ENCODE measurements at regions not wholly inside any gene's neighbourhood (a gene's known extent, or its start where the extent isn't known, plus 50 kb on each side); places are given as distances from the start of the nearest gene placed in this dataset.

- TF ChIP-seq ZNF468 (CRISPR knock-in tag; IDR thresholded peaks at IDR 0.05) (no peak), FOXJ3 (CRISPR knock-in tag; IDR thresholded peaks at IDR 0.05; ENCODE audit: borderline replicate concordance) (no peak), CREB3 (CRISPR knock-in tag; IDR thresholded peaks at IDR 0.05) (no peak), ZNF367 (CRISPR knock-in tag; IDR thresholded peaks at IDR 0.05; ENCODE audit: borderline replicate concordance) (no peak), RFX5 (IDR thresholded peaks at IDR 0.05; ENCODE audit: low read depth, low read length) (no peak)
Measured at GRCh38 chr7:97280950-97281349, 163.5 kb downstream of the SDHAF3 start (continued).

GRCh38 chr7:97285348-97285747, 167.8 kb downstream of the SDHAF3 start:
- 2% methylated on average over 2 of the region's 2 CpGs for WGBS (ENCODE audit: low lambda C conversion rate)
- no peak for ATAC-seq
- no peak overlapping the region for H3K4me2 ChIP-seq (ENCODE audit: low read depth, low read length)
- BruUV-seq (replicated peaks): no TSS peak
- no peak overlapping the region for H3K27ac ChIP-seq (ENCODE audit: extremely low read length, insufficient read depth, low read length)
- FAIRE-seq: no peak
- DNase-seq (ENCODE audit: low spot score): no peak
- in situ Hi-C loops (cut with HindIII; ENCODE audit: extremely low pct_ligation_motif_present, low pct_unique_long_range_greater_than_20kb) (no loop called here), intact Hi-C loops (cut with micrococcal nuclease; ENCODE audit: unreplicated experiment) (no loop called here)
- H2AFZ ChIP-seq (ENCODE audit: low read length): no peak overlapping the region
- no peaks in the 10 kb centered on the region for H3K36me3 ChIP-seq (replicated peaks in 1 of 2; ENCODE audit: control insufficient read depth in 1 of 2, insufficient read depth in 2 of 2, low read length in 2 of 2)
- CTCF ChIA-PET (ENCODE audit: low intra/inter-chr PET ratio, low total read pairs): no interaction called here
- no peaks in the 10 kb centered on the region for H3K27me3 ChIP-seq (ENCODE audit: control insufficient read depth in 1 of 2, insufficient read depth in 2 of 2, low read length in 2 of 2)
- no peaks in the 10 kb centered on the region for H3K79me2 ChIP-seq (ENCODE audit: insufficient read depth, low read length)
- no peak overlapping the region for H3K4me3 ChIP-seq (replicated peaks in 1 of 3; ENCODE audit: insufficient read depth in 1 of 3, low read depth in 2 of 3, low read length in 3 of 3)
- POLR2A ChIA-PET: no interaction called here
- no peaks in the 10 kb centered on the region for H4K20me1 ChIP-seq (ENCODE audit: insufficient read depth, low read length)
- H3K4me1 ChIP-seq (ENCODE audit: insufficient read depth, low read length): no peaks in the 10 kb centered on the region
- no peak overlapping the region for H3K9ac ChIP-seq (ENCODE audit: insufficient read depth, low read depth, low read length)
- H3K9me3 ChIP-seq (ENCODE audit: low read length): no peaks in the 10 kb centered on the region; the same call in 1 of the 2 replicates
- TF ChIP-seq ZNF883 (CRISPR knock-in tag; IDR thresholded peaks at IDR 0.05; ENCODE audit: not compliant biosample characterization): no peak
- TF ChIP-seq ZNF317 (CRISPR knock-in tag; IDR thresholded peaks at IDR 0.05): no peak
- no peak for TF ChIP-seq ZNF724P (CRISPR knock-in tag; IDR thresholded peaks at IDR 0.05; ENCODE audit: borderline replicate concordance)
- no peak for TF ChIP-seq ZSCAN22 (CRISPR knock-in tag; IDR thresholded peaks at IDR 0.05)
- no peak for TF ChIP-seq STAT6 (CRISPR knock-in tag; IDR thresholded peaks at IDR 0.05; ENCODE audit: borderline replicate concordance)
- no peak for TF ChIP-seq ZNF225 (CRISPR knock-in tag; IDR thresholded peaks at IDR 0.05)
- no peak for TF ChIP-seq ZNF737 (CRISPR knock-in tag; IDR thresholded peaks at IDR 0.05; ENCODE audit: borderline replicate concordance)
- no peak for TF ChIP-seq MAFK (conservative IDR thresholded peaks at IDR 0.05 in 1 of 2, IDR thresholded peaks at IDR 0.05 in 1 of 2; ENCODE audit: low read length in 2 of 2)
- no peak for TF ChIP-seq BCL6 (CRISPR knock-in tag; IDR thresholded peaks at IDR 0.05)
- TF ChIP-seq ADNP (CRISPR knock-in tag; IDR thresholded peaks at IDR 0.05): no peak
- no peak for TF ChIP-seq ZNF761 (CRISPR knock-in tag; conservative IDR thresholded peaks at IDR 0.05)
- no peak for TF ChIP-seq PRDM4 (CRISPR knock-in tag; IDR thresholded peaks at IDR 0.05; ENCODE audit: borderline replicate concordance)

Measured in HepG2 (cell line).